GM12873 (cell line): ENCODE measurements at regions not wholly inside any gene's neighbourhood (a gene's known extent, or its start where the extent isn't known, plus 50 kb on each side); places are given as distances from the start of the nearest gene placed in this dataset.

ENCODE experiments used
- CTCF ChIP-seq: IDR thresholded peaks from 2 replicates; pipeline ENCODE4 v1.5.1; 2012; ENCODE audit warnings: low read depth, mild to moderate bottlenecking, moderate library complexity, low read length, control low read depth; ENCODE audit not compliant: insufficient read depth; ENCODE audit errors: missing control alignments

DNA sequence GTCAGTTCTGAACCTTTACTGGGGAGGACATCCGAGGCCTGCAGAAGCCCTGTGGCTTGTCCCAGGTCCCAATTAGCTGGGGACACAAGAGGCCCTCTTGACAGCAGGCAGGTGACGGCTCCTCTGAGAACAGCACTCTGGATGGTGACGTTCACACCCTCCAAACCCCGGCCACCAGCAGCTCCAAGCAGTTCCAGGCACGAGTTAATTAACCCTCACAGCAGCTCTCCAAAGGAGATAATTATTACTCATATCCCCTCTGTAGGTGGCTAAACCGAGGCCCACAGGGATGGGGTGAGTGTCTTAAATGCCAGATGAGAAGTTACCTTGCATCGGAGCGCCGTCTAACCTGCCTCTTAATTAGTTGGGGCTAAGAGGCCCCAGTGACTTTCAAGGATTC is 168.9 kb upstream of the CIBAR2 start:
- TF ChIP-seq CTCF: no peak

DNA sequence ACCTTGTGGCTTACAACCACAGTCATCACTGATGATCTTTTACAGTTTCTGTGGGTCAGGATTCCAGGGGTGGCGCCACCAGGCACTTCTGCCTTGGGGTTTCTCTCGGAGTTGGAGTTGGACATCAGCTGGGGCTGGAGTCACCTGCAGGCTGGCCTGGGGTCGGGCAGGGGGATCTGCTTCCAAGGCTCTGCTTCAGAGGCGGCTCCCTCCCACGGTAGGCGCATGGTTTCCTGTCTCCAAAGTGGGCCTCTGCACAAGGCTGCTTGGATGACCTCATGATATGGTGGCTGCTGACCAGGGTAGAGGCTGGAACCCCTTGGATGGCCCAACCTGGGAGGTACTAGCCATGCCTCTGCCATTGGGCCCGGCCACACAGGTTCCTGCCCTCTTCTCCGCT is 170.6 kb upstream of the CIBAR2 start:
- TF ChIP-seq CTCF: no peak

GRCh38 chr16:85283305-85284050 is 171.2 kb upstream of the CIBAR2 start:
- no peak for TF ChIP-seq CTCF

- TF ChIP-seq CTCF: no peak
These were observed 172.0 kb upstream of the CIBAR2 start for GRCh38 chr16:85284141-85284817.

DNA sequence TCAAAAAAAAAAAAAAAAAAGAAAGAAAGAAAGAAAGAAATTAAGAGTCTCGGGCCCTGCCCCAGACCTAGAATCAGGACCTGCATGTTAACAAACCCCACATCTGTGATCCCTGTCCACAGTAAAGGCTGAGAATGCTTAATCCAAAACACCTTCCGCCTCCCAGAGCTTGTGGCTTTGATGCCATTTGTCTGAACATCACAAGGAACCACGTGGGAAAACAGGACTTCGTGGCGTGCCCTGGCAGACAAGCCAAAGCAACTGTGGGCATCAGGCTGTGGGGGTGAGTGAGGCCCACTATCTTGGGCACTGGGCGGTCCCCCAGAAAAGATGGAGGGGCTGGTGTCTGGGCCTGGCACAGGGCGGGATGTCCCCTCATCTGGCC is 173.4 kb upstream of the CIBAR2 start:
- TF ChIP-seq CTCF: no peak

DNA sequence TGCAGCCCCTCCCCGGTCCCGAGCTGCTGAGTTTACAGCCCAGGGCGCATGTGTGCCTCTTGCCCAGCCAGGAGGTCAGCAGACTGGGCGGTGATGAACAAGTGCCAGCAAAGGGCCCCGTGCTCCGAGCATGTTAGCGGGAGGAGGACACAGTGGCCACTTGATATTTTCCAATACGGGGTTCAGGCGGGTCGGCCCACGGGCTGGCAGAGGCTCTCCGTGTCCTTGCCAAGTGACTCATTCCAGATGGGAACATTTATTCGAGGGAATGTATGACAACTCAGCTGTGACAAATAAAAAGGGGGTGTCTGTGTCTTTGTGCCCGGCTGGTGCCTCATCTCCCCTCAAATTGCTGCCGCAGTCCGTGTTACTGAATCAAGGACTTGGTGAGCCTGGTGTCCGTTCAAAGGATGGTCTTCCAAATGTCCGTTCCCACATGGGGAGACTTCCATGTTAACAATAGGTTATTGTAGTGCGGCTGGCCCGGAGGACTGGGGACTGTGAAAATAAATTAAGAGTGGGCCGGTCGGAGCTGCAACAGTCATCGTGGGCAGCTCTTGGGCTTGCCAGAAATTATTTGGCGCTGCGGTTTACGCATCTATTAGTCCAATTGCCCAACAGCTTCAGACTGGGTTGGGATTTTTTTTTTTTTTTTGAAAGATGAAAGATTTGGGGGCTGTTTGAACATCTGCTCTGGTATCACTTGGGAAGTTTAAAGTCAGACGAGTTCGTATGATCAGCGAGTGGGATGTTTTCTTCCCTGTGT is 174.0 kb upstream of the CIBAR2 start:
- TF ChIP-seq CTCF: no peak
